OCI-LY3 (cell line): ENCODE measurements at regions not wholly inside any gene's neighbourhood (a gene's known extent, or its start where the extent isn't known, plus 50 kb on each side); places are given as distances from the start of the nearest gene placed in this dataset.

Experiments
- H2AFZ ChIP-seq: fragments of 200-600, 300-600 bp; shearing (Covaris generic); 2 replicates; pipeline ENCODE4 v1.6.0; 2014; ENCODE audit warnings: antibody characterized with exemption, low read depth, low read length
- H3K27ac ChIP-seq: fragments of 200-600, 300-600 bp; sonication (generic); 2 replicates; pipeline ENCODE4 v1.5.1; 2014; ENCODE audit warnings: mild to moderate bottlenecking, low read length, moderate library complexity, mixed read lengths
- H3K27me3 ChIP-seq: fragments of 200-600, 300-600 bp; sonication (generic); 2 replicates; pipeline ENCODE4 v1.6.1; 2014; ENCODE audit warnings: low read depth, low read length, mixed read lengths
- H3K36me3 ChIP-seq: fragments of 200-600, 300-600 bp; sonication (generic); replicated peaks from 2 replicates; pipeline ENCODE3; 2014; ENCODE audit warnings: low read depth, low read length, mixed read lengths
- H3K4me1 ChIP-seq: fragments of 300-600, 200-600 bp; sonication (generic); 2 replicates; pipeline ENCODE4 v1.6.1; 2014; ENCODE audit warnings: low read length, mixed read lengths
- H3K4me2 ChIP-seq: fragments of 200-600, 300-600 bp; sonication (generic); 2 replicates; pipeline ENCODE4 v1.6.1; 2014; ENCODE audit warnings: low read length, mixed read lengths
- H3K4me3 ChIP-seq: fragments of 300-600, 200-600 bp; sonication (generic); 2 replicates; pipeline ENCODE4 v1.5.1; 2014; ENCODE audit warnings: antibody characterized with exemption, mild to moderate bottlenecking, low read length, moderate library complexity
- H3K79me2 ChIP-seq: fragments of 300-600, 200-600 bp; shearing (Covaris generic); 2 replicates; pipeline ENCODE4 v1.6.1; 2014; ENCODE audit warnings: mild to moderate bottlenecking, low read length, mixed read lengths
- H3K9ac ChIP-seq: fragments of 300-600, 200-600 bp; shearing (Covaris generic); 2 replicates; pipeline ENCODE4 v1.6.0; 2014; ENCODE audit warnings: mild to moderate bottlenecking, low read length, moderate library complexity
- H3K9me3 ChIP-seq: fragments of 200-600, 300-600 bp; shearing (Covaris generic); 2 replicates; pipeline ENCODE4 v1.6.1; 2014; ENCODE audit warnings: low read length, mixed read lengths; ENCODE audit not compliant: insufficient read depth
- H4K20me1 ChIP-seq: fragments of 200-600, 300-600 bp; sonication (generic); 2 replicates; pipeline ENCODE4 v1.6.1; 2016; ENCODE audit warnings: low read length, mixed read lengths; ENCODE audit not compliant: insufficient read depth
- CTCF ChIP-seq: fragments of 200-600, 300-600 bp; sonication (generic); IDR thresholded peaks from 2 replicates; pipeline ENCODE4 v1.5.1; 2014; ENCODE audit warnings: antibody characterized with exemption, low read length, low read depth
- EZH2phosphoT487 ChIP-seq: fragments of 200-600 bp; shearing (Covaris generic); IDR thresholded peaks from 2 replicates; pipeline ENCODE4 v1.6.1; 2018; ENCODE audit warnings: antibody characterized with exemption, mixed run types, low read depth

GRCh38 chrX:14228611-14229010 is 198.9 kb upstream of the GEMIN8 start:
- Histone ChIP-seq H3K4me2 (no peak overlapping the region), H4K20me1 (no peaks in the 10 kb centered on the region), H3K36me3 (no peaks in the 10 kb centered on the region), H3K27ac (no peak overlapping the region), H2AFZ (no peak overlapping the region), H3K9ac (no peak overlapping the region), H3K27me3 (no peaks in the 10 kb centered on the region), H3K79me2 (no peaks in the 10 kb centered on the region), H3K9me3 (no peaks in the 10 kb centered on the region), H3K4me3 (no peak overlapping the region), H3K4me1 (no peaks in the 10 kb centered on the region)
- TF ChIP-seq EZH2phosphoT487 (no peak), CTCF (no peak)

GRCh38 chrX:14220386-14220944 is 190.8 kb upstream of the GEMIN8 start:
- no peak overlapping the region for H3K27ac ChIP-seq
- no peaks in the 10 kb centered on the region for H3K4me1 ChIP-seq
- no peak overlapping the region for H3K9ac ChIP-seq
- no peak overlapping the region for H2AFZ ChIP-seq
- H3K36me3 ChIP-seq, result no peaks in the 10 kb centered on the region
- TF ChIP-seq EZH2phosphoT487 (no peak), CTCF (no peak)
- no peaks in the 10 kb centered on the region for H3K27me3 ChIP-seq
- H3K4me3 ChIP-seq, result no peak overlapping the region
- no peak overlapping the region for H3K4me2 ChIP-seq
- H4K20me1 ChIP-seq, result no peaks in the 10 kb centered on the region
- no peaks in the 10 kb centered on the region for H3K79me2 ChIP-seq
- H3K9me3 ChIP-seq, result no peaks in the 10 kb centered on the region

GRCh38 chrX:14209034-14209433 is 179.3 kb upstream of the GEMIN8 start:
- Histone ChIP-seq H4K20me1 (no peaks in the 10 kb centered on the region), H2AFZ (no peak overlapping the region), H3K9me3 (no peaks in the 10 kb centered on the region), H3K4me2 (no peak overlapping the region), H3K4me3 (no peak overlapping the region), H3K4me1 (no peaks in the 10 kb centered on the region), H3K27ac (no peak overlapping the region), H3K36me3 (no peaks in the 10 kb centered on the region), H3K79me2 (no peaks in the 10 kb centered on the region), H3K9ac (no peak overlapping the region), H3K27me3 (no peaks in the 10 kb centered on the region)
- TF ChIP-seq CTCF (no peak), EZH2phosphoT487 (no peak)

- no peak overlapping the region for H3K4me2 ChIP-seq
- no peak overlapping the region for H3K4me3 ChIP-seq
- no peaks in the 10 kb centered on the region for H3K4me1 ChIP-seq
- H3K9ac ChIP-seq, result no peak overlapping the region
- no peak overlapping the region for H2AFZ ChIP-seq
- no peaks in the 10 kb centered on the region for H4K20me1 ChIP-seq
- TF ChIP-seq EZH2phosphoT487 (no peak), CTCF (no peak)
- no peaks in the 10 kb centered on the region for H3K9me3 ChIP-seq
- H3K27ac ChIP-seq, result no peak overlapping the region
- no peaks in the 10 kb centered on the region for H3K27me3 ChIP-seq
- no peaks in the 10 kb centered on the region for H3K36me3 ChIP-seq
- no peaks in the 10 kb centered on the region for H3K79me2 ChIP-seq
Measured at GRCh38 chrX:14194711-14195110, 165.0 kb upstream of the GEMIN8 start.
